GM12878 (cell line): ENCODE measurements at regions not wholly inside any gene's neighbourhood (a gene's known extent, or its start where the extent isn't known, plus 50 kb on each side); places are given as distances from the start of the nearest gene placed in this dataset.

Experiments
- ATAC-seq: fragments of 200-7000 bp; cut with Tn5 transposase; 3 replicates; pipeline ENCODE4 v1.9.1; 2020; ENCODE audit warnings: mild to moderate bottlenecking, moderate library complexity
- BruUV-seq: library from RNA; stranded (reverse); fragments of 400-500 nt; replicated peaks from 2 replicates; lab custom pipeline; 2021; lab: Mats Ljungman, UMichigan
- CTCF ChIA-PET: fragments of 300-600 bp; sonication (Branson Sonifier 250); formaldehyde crosslinking; extraction: SDS; loops from one replicate; lab custom pipeline; 2021; ENCODE audit warnings: inconsistent platforms; lab: Yijun Ruan, JAX
- POLR2A ChIA-PET: fragments of 350-600 bp; formaldehyde crosslinking; extraction: SDS; loops from one replicate; lab custom pipeline; 2021; ENCODE audit warnings: inconsistent platforms; lab: Charles Lee
- RAD21 ChIA-PET: fragments of 300-600 bp; sonication (Branson Sonifier 250); formaldehyde crosslinking; loops from one replicate; lab custom pipeline; 2023; ENCODE audit warnings: antibody characterized with exemption; ENCODE audit not compliant: unreplicated experiment; lab: Charles Lee
- SMC1A ChIA-PET: fragments of 300-600 bp; sonication (Branson Sonifier 250); formaldehyde crosslinking; loops from one replicate; lab custom pipeline; 2023; ENCODE audit not compliant: unreplicated experiment, uncharacterized antibody; lab: Charles Lee
- DNase-seq: peaks from one replicate; pipeline ENCODE4 v3.0.0-alpha.2; 2011; ENCODE audit warnings: low read depth, low spot score
- FAIRE-seq: peaks from 3 replicates; lab custom pipeline; 2011; peaks lifted over from hg19 to GRCh38; lab: Jason Lieb, UNC
- H2AFZ ChIP-seq: 2 replicates; pipeline ENCODE4 v1.6.0; 2011; ENCODE audit warnings: low read depth, low read length, control low read depth; ENCODE audit not compliant: control insufficient read depth
- H3K27ac ChIP-seq: 2 replicates; pipeline ENCODE4 v1.5.1; 2011; ENCODE audit warnings: control low read depth; ENCODE audit not compliant: control insufficient read depth, insufficient read depth
- H3K27me3 ChIP-seq, 2 experiments: replicated peaks in 1 of 2; 2 replicates each; pipeline versions ENCODE4 v1.6.0 to v1.6.1; 2011; ENCODE audit warnings: low read length in 1 of 2; ENCODE audit not compliant: control insufficient read depth in 2 of 2, insufficient read depth in 2 of 2
- H3K36me3 ChIP-seq, 2 experiments: 2 replicates each; pipeline ENCODE4 v1.5.1; 2011; ENCODE audit warnings: low read length in 1 of 2; ENCODE audit not compliant: control insufficient read depth in 2 of 2, insufficient read depth in 2 of 2
- H3K4me1 ChIP-seq: 2 replicates; pipeline ENCODE4 v1.6.1; 2011; ENCODE audit warnings: mild to moderate bottlenecking, low read length, moderate library complexity, mixed read lengths; ENCODE audit not compliant: control insufficient read depth, insufficient read depth
- H3K4me2 ChIP-seq: 2 replicates; pipeline ENCODE4 v1.6.0; 2011; ENCODE audit warnings: control low read depth; ENCODE audit not compliant: control insufficient read depth, insufficient read depth
- H3K4me3 ChIP-seq: fragments of 200-600 bp; sonication (generic); 2 replicates; pipeline ENCODE4 v1.5.1; 2016
- H3K79me2 ChIP-seq: 2 replicates; pipeline ENCODE4 v1.6.0; 2011; ENCODE audit warnings: low read length; ENCODE audit not compliant: control insufficient read depth, insufficient read depth
- H3K9ac ChIP-seq: 2 replicates; pipeline ENCODE4 v1.8.0; 2011; ENCODE audit warnings: low read length, control low read depth, mixed read lengths; ENCODE audit not compliant: control insufficient read depth, insufficient read depth
- H3K9me3 ChIP-seq: replicated peaks from 3 replicates; pipeline ENCODE4 v1.5.1; 2011; ENCODE audit warnings: mild to moderate bottlenecking, low read length; ENCODE audit not compliant: control insufficient read depth, insufficient read depth
- H4K20me1 ChIP-seq: 2 replicates; pipeline ENCODE4 v1.6.0; 2011; ENCODE audit not compliant: control insufficient read depth, insufficient read depth
- BCL11A ChIP-seq: IDR thresholded peaks from 2 replicates; pipeline ENCODE4 v1.6.1; 2011; ENCODE audit warnings: low read depth, low read length
- CEBPZ ChIP-seq: fragments of 150-350 bp; IDR thresholded peaks from 2 replicates; pipeline ENCODE4 v1.6.1; 2016; ENCODE audit warnings: low read depth, low read length
- CHD2 ChIP-seq: IDR thresholded peaks from 2 replicates; pipeline ENCODE4 v1.6.1; 2011; ENCODE audit warnings: low read depth, low read length, improper control_type of control experiment, borderline replicate concordance
- CTCF ChIP-seq, 3 experiments: IDR thresholded peaks in 2 of 3; conservative IDR thresholded peaks in 1 of 3; 2 replicates each; pipeline ENCODE4 v1.5.1; 2011; ENCODE audit warnings: low read depth in 3 of 3, low read length in 3 of 3, mild to moderate bottlenecking in 3 of 3, control low read depth in 2 of 3, moderate library complexity in 2 of 3, inconsistent platforms in 1 of 3, mixed read lengths in 1 of 3; ENCODE audit not compliant: control insufficient read depth in 2 of 3, insufficient read depth in 1 of 3; ENCODE audit errors: extremely low read depth in 1 of 3
- DPF2 ChIP-seq: fragments of 450-650 bp; IDR thresholded peaks from 2 replicates; pipeline ENCODE4 v1.6.1; 2017; ENCODE audit warnings: mild to moderate bottlenecking
- FOXK2 ChIP-seq: fragments of 450-650 bp; IDR thresholded peaks from 2 replicates; pipeline ENCODE4 v1.6.1; 2017; ENCODE audit warnings: mild to moderate bottlenecking, moderate library complexity
- HDAC2 ChIP-seq: fragments of 200-600 bp; sonication (generic); IDR thresholded peaks from 2 replicates; pipeline ENCODE4 v1.6.1; 2017
- JUND ChIP-seq: IDR thresholded peaks from 2 replicates; pipeline ENCODE4 v1.6.1; 2012; ENCODE audit warnings: low read depth, mild to moderate bottlenecking, low read length, improper control_type of control experiment, moderate library complexity
- MEF2A ChIP-seq: IDR thresholded peaks from 2 replicates; pipeline ENCODE4 v1.6.1; 2011; ENCODE audit warnings: low read depth, mild to moderate bottlenecking, low read length, moderate library complexity; ENCODE audit not compliant: insufficient read depth
- NRF1 ChIP-seq: conservative IDR thresholded peaks from 2 replicates; pipeline ENCODE4 v1.6.1; 2011; ENCODE audit warnings: mild to moderate bottlenecking, low read depth, low read length, improper control_type of control experiment
- POLR2AphosphoS2 ChIP-seq: IDR thresholded peaks from 2 replicates; pipeline ENCODE4 v1.6.1; 2011; ENCODE audit warnings: low read depth, mild to moderate bottlenecking, low read length, improper control_type of control experiment, moderate library complexity
- SMARCA5 ChIP-seq: fragments of 450-650 bp; IDR thresholded peaks from 2 replicates; pipeline ENCODE4 v1.6.1; 2017; ENCODE audit warnings: mild to moderate bottlenecking
- TCF7 ChIP-seq: IDR thresholded peaks from 2 replicates; pipeline ENCODE4 v1.6.1; 2014; ENCODE audit warnings: antibody characterized with exemption, borderline replicate concordance
- YY1 ChIP-seq: IDR thresholded peaks from 2 replicates; pipeline ENCODE4 v1.6.1; 2011; ENCODE audit warnings: low read depth, mild to moderate bottlenecking, low read length
- WGBS: methylation state at CpG from one replicate; pipeline ENCODE4 v1.1.6; 2016; ENCODE audit warnings: low lambda C conversion rate; ENCODE audit not compliant: insufficient replicate concordance, insufficient coverage; ENCODE audit errors: missing lambda C conversion rate; 5-methylcytosine and 5-hydroxymethylcytosine counted together
- in situ Hi-C: fragments of 300-500 bp; cut with MboI; formaldehyde crosslinking; loops from 9 replicates; pipeline ENCODE4 v1.14.3; 2018; ENCODE audit warnings: mixed read lengths
- intact Hi-C: fragments of 100-400 bp; cut with micrococcal nuclease; formaldehyde crosslinking; loops from one replicate; pipeline ENCODE4 v1.14.2; 2022; ENCODE audit not compliant: unreplicated experiment

GRCh38 chr3:151537726-151538125 lies 76.9 kb upstream of the IGSF10 start:
- in situ Hi-C loops = no loop called here
- no peaks in the 10 kb centered on the region for H3K79me2 ChIP-seq
- no peaks in the 10 kb centered on the region for H4K20me1 ChIP-seq
- intact Hi-C loops = no loop called here
- DNase-seq = no peak
- no peak overlapping the region for H3K27ac ChIP-seq
- WGBS = 0% methylated on average over 3 of the region's 3 CpGs
- no peaks in the 10 kb centered on the region for H3K27me3 ChIP-seq
- no peaks in the 10 kb centered on the region for H3K36me3 ChIP-seq
- H3K9ac ChIP-seq = no peak overlapping the region
- H3K4me1 ChIP-seq = no peaks in the 10 kb centered on the region
- ChIA-PET POLR2A (no interaction called here), RAD21 (no interaction called here), SMC1A (no interaction called here), CTCF (no interaction called here)
- no peak overlapping the region for H2AFZ ChIP-seq
- no peak overlapping the region for H3K4me3 ChIP-seq
- no TSS peak for BruUV-seq
- ATAC-seq = no peak
- no peaks in the 10 kb centered on the region for H3K9me3 ChIP-seq
- no peak overlapping the region for H3K4me2 ChIP-seq
- TF ChIP-seq CTCF (IDR thresholded peaks at IDR 0.05 in 2 of 3, conservative IDR thresholded peaks at IDR 0.05 in 1 of 3; ENCODE audit: control insufficient read depth in 2 of 3, extremely low read depth in 1 of 3, insufficient read depth in 1 of 3, low read depth in 3 of 3, low read length in 3 of 3) (no peak), FOXK2 (no peak), SMARCA5 (no peak)
- no peak for FAIRE-seq

- no peaks in the 10 kb centered on the region for H3K9me3 ChIP-seq
- ChIA-PET POLR2A (no interaction called here), RAD21 (no interaction called here), SMC1A (no interaction called here), CTCF (interaction anchor here (0.7 kb wide), 1 partner anchor 169 kb away, joined by 3 read pairs; no protein-coding TSS in a partner anchor)
- in situ Hi-C loops = no loop called here
- H3K27me3 ChIP-seq = no peaks in the 10 kb centered on the region
- intact Hi-C loops = no loop called here
- ATAC-seq = no peak
- no peak for FAIRE-seq
- 3% methylated on average over 2 of the region's 2 CpGs for WGBS
- no peak overlapping the region for H3K27ac ChIP-seq
- no peak overlapping the region for H3K9ac ChIP-seq
- H4K20me1 ChIP-seq = no peaks in the 10 kb centered on the region
- H3K79me2 ChIP-seq = no peaks in the 10 kb centered on the region
- H3K4me3 ChIP-seq = no peak overlapping the region
- H2AFZ ChIP-seq = no peak overlapping the region
- DNase-seq = no peak
- no TSS peak for BruUV-seq
- H3K4me1 ChIP-seq = no peaks in the 10 kb centered on the region
- no peak overlapping the region for H3K4me2 ChIP-seq
- no peaks in the 10 kb centered on the region for H3K36me3 ChIP-seq
- TF ChIP-seq HDAC2 (no peak), BCL11A (no peak), CEBPZ (no peak), DPF2 (no peak), TCF7 (no peak), MEF2A (no peak), POLR2AphosphoS2 (no peak), CHD2 (no peak), YY1 (no peak), JUND (no peak), NRF1 (no peak)
Observed at GRCh38 chr3:151526757-151527156, 65.9 kb upstream of the IGSF10 start.
